Tibial nerve (tissue), 4 donors: ENCODE measurements at regions not wholly inside any gene's neighbourhood (a gene's known extent, or its start where the extent isn't known, plus 50 kb on each side); places are given as distances from the start of the nearest gene placed in this dataset.

ENCODE experiments used
- DNase-seq, 2 donors: peaks; one replicate each; pipeline ENCODE4 v3.0.0-alpha.2; 2019; ENCODE audit warnings: low spot score in 2 of 2
- H3K27ac ChIP-seq, 4 donors: fragments of 200-600 bp; sonication (generic) in 3 of 4; one replicate each; pipeline ENCODE4 v1.5.1; 2017 to 2019; ENCODE audit warnings: mild to moderate bottlenecking in 1 of 4
- H3K27me3 ChIP-seq, 2 donors: fragments of 200-600 bp; sonication (generic) in 1 of 2; one replicate each; pipeline versions ENCODE4 v1.5.1 to v1.6.0; 2017 to 2019
- H3K36me3 ChIP-seq, 3 donors: fragments of 200-600 bp; sonication (generic); one replicate each; pipeline ENCODE4 v1.5.1; 2018 to 2019
- H3K4me1 ChIP-seq, 4 donors: fragments of 200-600 bp; sonication (generic) in 3 of 4; one replicate each; pipeline ENCODE4 v1.5.1; 2017 to 2019
- H3K4me3 ChIP-seq, 4 donors: fragments of 200-600 bp; sonication (generic) in 3 of 4; one replicate each; pipeline ENCODE4 v1.5.1; 2017 to 2019; ENCODE audit warnings: mild to moderate bottlenecking in 1 of 4, moderate library complexity in 1 of 4
- H3K9me3 ChIP-seq, 4 donors: fragments of 200-600 bp; sonication (generic) in 3 of 4; one replicate each; pipeline ENCODE4 v1.5.1; 2017 to 2019
- CTCF ChIP-seq, 5 experiments: fragments of 200-600 bp in 3 of 5; fragments of 450-650 bp in 2 of 5; sonication (generic) in 3 of 5; IDR thresholded peaks; one replicate each; pipeline ENCODE4 v1.5.1; 2016 to 2019; ENCODE audit warnings: antibody characterized with exemption in 5 of 5, mild to moderate bottlenecking in 3 of 5, moderate library complexity in 2 of 5
- EP300 ChIP-seq, 2 donors: sonication (generic); formaldehyde crosslinking; IDR thresholded peaks; one replicate each; pipeline ENCODE4 v1.6.1; 2017; ENCODE audit warnings: antibody characterized with exemption in 2 of 2, mild to moderate bottlenecking in 1 of 2
- POLR2A ChIP-seq, 2 donors: fragments of 450-650 bp; IDR thresholded peaks; one replicate each; pipeline ENCODE4 v1.6.1; 2017; ENCODE audit warnings: antibody characterized with exemption in 2 of 2, mild to moderate bottlenecking in 2 of 2, moderate library complexity in 2 of 2
- WGBS, 2 donors: methylation state at CpG; one replicate each; pipeline ENCODE4 v1.1.5; 2018; 5-methylcytosine and 5-hydroxymethylcytosine counted together

GRCh38 chr10:128883231-128884032 is 583.6 kb upstream of the MGMT start:
- TF ChIP-seq EP300 (IDR thresholded peaks at IDR 0.05) (no peak), POLR2A (IDR thresholded peaks at IDR 0.05) (no peak), CTCF (IDR thresholded peaks at IDR 0.05) (no peak)
- Histone ChIP-seq H3K27ac (no peak overlapping the region), H3K27me3 (no peaks in the 10 kb centered on the region), H3K9me3 (peaks cover 0 to 5% (median 0%) of the 10 kb centered on the region in 4 donors), H3K4me3 (no peak overlapping the region), H3K36me3 (no peaks in the 10 kb centered on the region), H3K4me1 (no peaks in the 10 kb centered on the region)
- DNase-seq = no peak
- 71 to 76% methylated on average over 13 of the region's 13 CpGs for WGBS, 2 donors

- DNase-seq = no peak
- WGBS, 2 donors = 85 to 90% methylated on average over 7 of the region's 7 CpGs
- H3K9me3 ChIP-seq = peaks cover 0 to 9% (median 0%) of the 10 kb centered on the region in 4 donors
Measured at GRCh38 chr10:128884033-128884425, 583.0 kb upstream of the MGMT start.

GRCh38 chr10:128884496-128885072 is 582.5 kb upstream of the MGMT start:
- Histone ChIP-seq H3K9me3 (peaks cover 0 to 13% (median 2%) of the 10 kb centered on the region in 4 donors), H3K36me3 (no peaks in the 10 kb centered on the region), H3K27ac (no peak overlapping the region), H3K4me3 (no peak overlapping the region), H3K4me1 (no peaks in the 10 kb centered on the region), H3K27me3 (no peaks in the 10 kb centered on the region)
- no peak for DNase-seq
- no peak for TF ChIP-seq EP300 (IDR thresholded peaks at IDR 0.05)
- TF ChIP-seq POLR2A (IDR thresholded peaks at IDR 0.05) = no peak
- no peak for TF ChIP-seq CTCF (IDR thresholded peaks at IDR 0.05)
- 84 to 89% methylated on average over 6 of the region's 6 CpGs for WGBS, 2 donors

More at GRCh38 chr10:128884033-128884425, 583.0 kb upstream of the MGMT start:
- no peaks in the 10 kb centered on the region for H3K27me3 ChIP-seq
- TF ChIP-seq CTCF (IDR thresholded peaks at IDR 0.05) = no peak
- TF ChIP-seq EP300 (IDR thresholded peaks at IDR 0.05) = no peak
- H3K4me1 ChIP-seq = no peaks in the 10 kb centered on the region
- H3K27ac ChIP-seq = no peak overlapping the region
- no peak overlapping the region for H3K4me3 ChIP-seq
- no peaks in the 10 kb centered on the region for H3K36me3 ChIP-seq

- Histone ChIP-seq H3K4me1 (no peaks in the 10 kb centered on the region), H3K9me3 (peaks cover 0 to 13% (median 2%) of the 10 kb centered on the region in 4 donors), H3K27ac (no peak overlapping the region), H3K4me3 (no peak overlapping the region), H3K36me3 (no peaks in the 10 kb centered on the region), H3K27me3 (no peaks in the 10 kb centered on the region)
- 86 to 89% methylated on average over 21 to 22 of the region's 22 CpGs for WGBS, 2 donors
- TF ChIP-seq POLR2A (IDR thresholded peaks at IDR 0.05) (no peak), EP300 (IDR thresholded peaks at IDR 0.05) (no peak), CTCF (IDR thresholded peaks at IDR 0.05) (no peak)
- DNase-seq = no peak
Measured at GRCh38 chr10:128885573-128886555, 581.2 kb upstream of the MGMT start.
